HFF-Myc (cell line): ENCODE measurements at regions not wholly inside any gene's neighbourhood (a gene's known extent, or its start where the extent isn't known, plus 50 kb on each side); places are given as distances from the start of the nearest gene placed in this dataset.

Experiments
- DNase-seq: peaks from one replicate; pipeline ENCODE4 v3.0.0-alpha.2; 2011; ENCODE audit warnings: low read depth; ENCODE audit errors: extremely low read depth
- H3K4me3 ChIP-seq: replicated peaks from 2 replicates; pipeline ENCODE4 v1.5.1; 2011; ENCODE audit warnings: low read depth, mild to moderate bottlenecking, control low read depth, low read length
- TF ChIP-seq, protein P1 (sequence below): IDR thresholded peaks from 2 replicates; pipeline ENCODE4 v1.5.1; 2012; ENCODE audit warnings: mild to moderate bottlenecking, low read depth, low read length, control low read depth; ENCODE audit errors: missing control alignments

- TF ChIP-seq, protein P1, sequence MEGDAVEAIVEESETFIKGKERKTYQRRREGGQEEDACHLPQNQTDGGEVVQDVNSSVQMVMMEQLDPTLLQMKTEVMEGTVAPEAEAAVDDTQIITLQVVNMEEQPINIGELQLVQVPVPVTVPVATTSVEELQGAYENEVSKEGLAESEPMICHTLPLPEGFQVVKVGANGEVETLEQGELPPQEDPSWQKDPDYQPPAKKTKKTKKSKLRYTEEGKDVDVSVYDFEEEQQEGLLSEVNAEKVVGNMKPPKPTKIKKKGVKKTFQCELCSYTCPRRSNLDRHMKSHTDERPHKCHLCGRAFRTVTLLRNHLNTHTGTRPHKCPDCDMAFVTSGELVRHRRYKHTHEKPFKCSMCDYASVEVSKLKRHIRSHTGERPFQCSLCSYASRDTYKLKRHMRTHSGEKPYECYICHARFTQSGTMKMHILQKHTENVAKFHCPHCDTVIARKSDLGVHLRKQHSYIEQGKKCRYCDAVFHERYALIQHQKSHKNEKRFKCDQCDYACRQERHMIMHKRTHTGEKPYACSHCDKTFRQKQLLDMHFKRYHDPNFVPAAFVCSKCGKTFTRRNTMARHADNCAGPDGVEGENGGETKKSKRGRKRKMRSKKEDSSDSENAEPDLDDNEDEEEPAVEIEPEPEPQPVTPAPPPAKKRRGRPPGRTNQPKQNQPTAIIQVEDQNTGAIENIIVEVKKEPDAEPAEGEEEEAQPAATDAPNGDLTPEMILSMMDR, result no peak
- no peak overlapping the region for H3K4me3 ChIP-seq
- DNase-seq, result no peak
Observed at GRCh38 chr13:111640006-111640405, 319.6 kb downstream of the TEX29 start.

DNA sequence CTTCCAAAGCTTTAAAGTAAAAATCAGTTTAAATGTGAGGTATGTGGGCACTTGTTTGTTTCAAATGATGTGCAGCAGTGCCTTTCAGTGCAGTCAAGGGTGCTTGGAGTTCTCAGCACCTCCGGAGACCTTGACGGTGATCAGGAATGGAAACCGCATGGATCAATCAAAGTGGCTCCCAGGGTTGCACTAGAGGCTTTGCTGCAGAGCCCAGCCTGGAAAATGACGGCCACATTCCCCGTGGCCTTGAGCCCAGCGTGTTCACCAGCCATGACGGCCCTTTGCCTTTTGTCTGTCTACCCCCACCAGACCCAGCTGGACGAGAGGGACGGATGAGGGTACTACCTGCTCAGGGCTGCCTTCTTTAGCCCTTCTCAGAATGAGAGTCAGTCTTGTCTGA lies 320.0 kb downstream of the TEX29 start:
- TF ChIP-seq, protein P1, result no peak
- H3K4me3 ChIP-seq, result no peak overlapping the region
- no peak for DNase-seq

GRCh38 chr13:111642156-111642767 lies 321.8 kb downstream of the TEX29 start:
- no peak for DNase-seq
- H3K4me3 ChIP-seq, result no peak overlapping the region
- TF ChIP-seq, protein P1, result no peak

GRCh38 chr13:111644750-111645149 lies 324.3 kb downstream of the TEX29 start:
- no peak overlapping the region for H3K4me3 ChIP-seq
- TF ChIP-seq, protein P1, result no peak
- no peak for DNase-seq

- no peak overlapping the region for H3K4me3 ChIP-seq
- TF ChIP-seq, protein P1, result no peak
- DNase-seq, result no peak
Observed at GRCh38 chr13:111645198-111645597, 324.8 kb downstream of the TEX29 start.

DNA sequence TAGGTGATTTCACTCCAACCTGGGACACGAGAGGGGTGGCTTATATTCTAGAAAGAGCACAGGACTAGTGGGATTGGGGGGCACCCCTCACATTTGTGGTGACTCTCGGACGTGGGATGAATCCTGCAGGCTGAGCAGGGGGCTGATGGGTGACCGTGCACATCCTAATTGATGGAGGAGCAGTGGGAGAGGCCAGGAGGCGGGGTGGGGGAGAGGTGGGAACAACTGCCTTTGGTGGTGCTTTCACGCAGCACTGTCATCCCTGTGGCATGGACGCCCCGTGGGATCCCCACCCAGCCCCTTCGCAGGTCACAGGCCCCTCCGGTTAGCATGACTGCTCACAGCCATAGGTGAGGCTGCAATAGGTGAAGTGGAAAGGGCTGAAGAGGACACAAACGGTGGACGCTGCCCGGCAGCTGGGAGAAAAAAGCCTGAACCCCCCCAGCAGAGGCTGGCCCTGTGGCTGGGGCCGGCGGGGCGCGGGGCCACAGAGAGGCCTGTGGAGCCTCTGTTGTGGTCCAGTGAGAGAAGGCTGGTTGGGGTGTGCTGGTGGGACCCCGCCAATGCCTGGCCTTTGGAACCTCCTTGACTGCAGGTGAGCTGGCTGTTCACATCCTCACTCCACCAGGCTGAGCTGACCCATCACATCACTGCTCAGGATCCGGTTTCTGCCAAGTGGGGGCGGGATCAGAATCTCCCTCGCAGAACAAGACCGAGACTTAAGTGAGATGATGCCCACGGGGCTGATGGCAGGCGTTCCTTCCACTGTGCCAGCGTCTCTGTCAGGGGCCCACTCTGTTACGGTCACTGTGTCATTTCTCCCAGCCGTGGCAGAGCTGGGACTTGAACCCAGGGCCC lies 325.4 kb downstream of the TEX29 start:
- TF ChIP-seq, protein P1, result no peak
- H3K4me3 ChIP-seq, result no peak overlapping the region
- no peak for DNase-seq
